SK-N-SH treated with all-trans-retinoic acid at 6 μM for 48 hours (cell line): ENCODE measurements at regions not wholly inside any gene's neighbourhood (a gene's known extent, or its start where the extent isn't known, plus 50 kb on each side); places are given as distances from the start of the nearest gene placed in this dataset.

Experiments
- ATAC-seq: fragments of 200-7000 bp; cut with Tn5 transposase; 3 replicates; pipeline ENCODE4 v1.9.1; 2020; ENCODE audit warnings: mild to moderate bottlenecking, moderate library complexity
- ARNTL ChIP-seq: fragments of 450-650 bp; formaldehyde crosslinking; IDR thresholded peaks from 2 replicates; pipeline ENCODE4 v1.5.0; 2020; ENCODE audit warnings: low read depth, mild to moderate bottlenecking, moderate library complexity, borderline replicate concordance
- BACH2 ChIP-seq: fragments of 250-450 bp; sonication (Bioruptor Pico); IDR thresholded peaks from 2 replicates; pipeline ENCODE4 v1.9.0; 2021; ENCODE audit warnings: mild to moderate bottlenecking, borderline replicate concordance
- CREB5 ChIP-seq: fragments of 250-450 bp; sonication (Bioruptor Pico); IDR thresholded peaks from 2 replicates; pipeline ENCODE4 v1.5.1; 2020; ENCODE audit warnings: low read depth, mild to moderate bottlenecking, moderate library complexity
- CSDC2 ChIP-seq: fragments of 250-450 bp; sonication (Bioruptor Pico); IDR thresholded peaks from 2 replicates; pipeline ENCODE4 v1.5.0; 2020; ENCODE audit warnings: mild to moderate bottlenecking, moderate library complexity
- ESRRG ChIP-seq: fragments of 250-450 bp; sonication (Bioruptor Pico); IDR thresholded peaks from 2 replicates; pipeline ENCODE4 v1.6.1; 2021; ENCODE audit warnings: mild to moderate bottlenecking
- GLIS3 ChIP-seq: fragments of 250-450 bp; sonication (Bioruptor Pico); IDR thresholded peaks from 2 replicates; pipeline ENCODE4 v1.5.0; 2020; ENCODE audit warnings: mild to moderate bottlenecking, moderate library complexity
- ISL1 ChIP-seq: fragments of 250-450 bp; sonication (Bioruptor Pico); IDR thresholded peaks from 2 replicates; pipeline ENCODE4 v2.1.2; 2022; ENCODE audit warnings: mild to moderate bottlenecking, moderate library complexity
- OSR1 ChIP-seq: fragments of 250-450 bp; sonication (Bioruptor Pico); IDR thresholded peaks from 2 replicates; pipeline ENCODE4 v1.8.0; 2022; ENCODE audit warnings: moderate library complexity, mild to moderate bottlenecking, inconsistent platforms
- PATZ1 ChIP-seq: fragments of 250-450 bp; sonication (Bioruptor Pico); IDR thresholded peaks from 2 replicates; pipeline ENCODE4 v1.8.0; 2020; ENCODE audit warnings: mild to moderate bottlenecking, moderate library complexity, borderline replicate concordance
- PPARA ChIP-seq: fragments of 250-450 bp; sonication (Bioruptor Pico); IDR thresholded peaks from 2 replicates; pipeline ENCODE4 v1.5.0; 2020; ENCODE audit warnings: mild to moderate bottlenecking, borderline replicate concordance
- RARB ChIP-seq: fragments of 250-450 bp; sonication (Bioruptor Pico); IDR thresholded peaks from 2 replicates; pipeline ENCODE4 v1.8.0; 2021; ENCODE audit warnings: mild to moderate bottlenecking, moderate library complexity
- SNAI2 ChIP-seq: fragments of 250-450 bp; sonication (Bioruptor Pico); IDR thresholded peaks from 2 replicates; pipeline ENCODE4 v1.5.0; 2020; ENCODE audit warnings: mild to moderate bottlenecking, moderate library complexity
- TCF4 ChIP-seq: fragments of 250-450 bp; sonication (Bioruptor Pico); IDR thresholded peaks from 2 replicates; pipeline ENCODE4 v1.8.0; 2021; ENCODE audit warnings: mild to moderate bottlenecking, moderate library complexity, borderline replicate concordance
- ZC3H10 ChIP-seq: fragments of 250-450 bp; sonication (Bioruptor Pico); IDR thresholded peaks from 2 replicates; pipeline ENCODE4 v1.5.1; 2021; ENCODE audit warnings: mild to moderate bottlenecking, moderate library complexity
- ZFP3 ChIP-seq: fragments of 250-450 bp; sonication (Bioruptor Pico); IDR thresholded peaks from 2 replicates; pipeline ENCODE4 v1.5.0; 2020; ENCODE audit warnings: mild to moderate bottlenecking, moderate library complexity
- ZFP30 ChIP-seq: fragments of 450-650 bp; formaldehyde crosslinking; IDR thresholded peaks from 2 replicates; pipeline ENCODE4 v1.5.0; 2022; ENCODE audit warnings: mild to moderate bottlenecking, moderate library complexity
- ZNF565 ChIP-seq: fragments of 450-650 bp; formaldehyde crosslinking; conservative IDR thresholded peaks from 2 replicates; pipeline ENCODE4 v1.5.0; 2020; ENCODE audit warnings: low read depth, mild to moderate bottlenecking, moderate library complexity
- ZNF70 ChIP-seq: fragments of 450-650 bp; formaldehyde crosslinking; IDR thresholded peaks from 2 replicates; pipeline ENCODE4 v1.5.0; 2020; ENCODE audit warnings: mild to moderate bottlenecking, moderate library complexity
- ZNF8 ChIP-seq: fragments of 450-650 bp; formaldehyde crosslinking; IDR thresholded peaks from 2 replicates; pipeline ENCODE4 v1.5.0; 2020; ENCODE audit warnings: mild to moderate bottlenecking, moderate library complexity
- TF ChIP-seq, protein P1 (sequence below): fragments of 250-450 bp; sonication (Bioruptor Pico); IDR thresholded peaks from 2 replicates; pipeline ENCODE4 v1.5.0; 2020; ENCODE audit warnings: mild to moderate bottlenecking, moderate library complexity
- TF ChIP-seq, protein P2 (sequence below): fragments of 250-450 bp; sonication (Bioruptor Pico); IDR thresholded peaks from 2 replicates; pipeline ENCODE4 v1.5.1; 2021; ENCODE audit warnings: mild to moderate bottlenecking, moderate library complexity
- TF ChIP-seq, protein P3 (sequence below): fragments of 250-450 bp; sonication (Bioruptor Pico); IDR thresholded peaks from 2 replicates; pipeline ENCODE4 v1.8.0; 2021; ENCODE audit warnings: low read depth, mild to moderate bottlenecking, moderate library complexity, borderline replicate concordance

DNA sequence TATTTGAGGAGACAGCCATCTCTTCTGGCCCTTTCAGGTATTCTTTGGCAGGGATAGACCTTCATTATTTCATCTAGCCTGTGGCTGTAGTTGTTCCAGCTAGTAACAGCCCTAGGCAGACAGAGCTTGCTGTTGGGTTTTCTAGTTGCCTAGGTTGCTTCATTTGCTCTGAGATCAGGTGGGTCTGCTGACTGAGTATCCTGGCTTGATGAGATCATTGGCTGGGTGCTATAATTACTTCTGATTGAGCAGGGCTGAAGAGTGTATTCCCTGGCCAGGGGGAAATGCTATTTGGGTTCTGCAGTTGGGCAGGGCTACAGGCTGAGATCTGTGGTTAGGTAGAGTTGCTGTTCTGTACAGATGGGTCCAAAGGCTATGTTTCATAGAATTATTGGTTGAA lies 456.1 kb downstream of the PSAT1 start:
- no peak for ATAC-seq
- no peak for TF ChIP-seq CSDC2
- TF ChIP-seq TCF4, result no peak
- TF ChIP-seq PATZ1 (CRISPR knock-in tag), result no peak
- TF ChIP-seq GLIS3 (CRISPR knock-in tag), result no peak
- TF ChIP-seq CREB5 (CRISPR knock-in tag), result no peak
- no peak for TF ChIP-seq ISL1
- TF ChIP-seq, protein P1, sequence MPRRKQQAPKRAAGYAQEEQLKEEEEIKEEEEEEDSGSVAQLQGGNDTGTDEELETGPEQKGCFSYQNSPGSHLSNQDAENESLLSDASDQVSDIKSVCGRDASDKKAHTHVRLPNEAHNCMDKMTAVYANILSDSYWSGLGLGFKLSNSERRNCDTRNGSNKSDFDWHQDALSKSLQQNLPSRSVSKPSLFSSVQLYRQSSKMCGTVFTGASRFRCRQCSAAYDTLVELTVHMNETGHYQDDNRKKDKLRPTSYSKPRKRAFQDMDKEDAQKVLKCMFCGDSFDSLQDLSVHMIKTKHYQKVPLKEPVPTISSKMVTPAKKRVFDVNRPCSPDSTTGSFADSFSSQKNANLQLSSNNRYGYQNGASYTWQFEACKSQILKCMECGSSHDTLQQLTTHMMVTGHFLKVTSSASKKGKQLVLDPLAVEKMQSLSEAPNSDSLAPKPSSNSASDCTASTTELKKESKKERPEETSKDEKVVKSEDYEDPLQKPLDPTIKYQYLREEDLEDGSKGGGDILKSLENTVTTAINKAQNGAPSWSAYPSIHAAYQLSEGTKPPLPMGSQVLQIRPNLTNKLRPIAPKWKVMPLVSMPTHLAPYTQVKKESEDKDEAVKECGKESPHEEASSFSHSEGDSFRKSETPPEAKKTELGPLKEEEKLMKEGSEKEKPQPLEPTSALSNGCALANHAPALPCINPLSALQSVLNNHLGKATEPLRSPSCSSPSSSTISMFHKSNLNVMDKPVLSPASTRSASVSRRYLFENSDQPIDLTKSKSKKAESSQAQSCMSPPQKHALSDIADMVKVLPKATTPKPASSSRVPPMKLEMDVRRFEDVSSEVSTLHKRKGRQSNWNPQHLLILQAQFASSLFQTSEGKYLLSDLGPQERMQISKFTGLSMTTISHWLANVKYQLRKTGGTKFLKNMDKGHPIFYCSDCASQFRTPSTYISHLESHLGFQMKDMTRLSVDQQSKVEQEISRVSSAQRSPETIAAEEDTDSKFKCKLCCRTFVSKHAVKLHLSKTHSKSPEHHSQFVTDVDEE (CRISPR knock-in tag), result no peak
- no peak for TF ChIP-seq ZNF565
- no peak for TF ChIP-seq ARNTL (CRISPR knock-in tag)
- no peak for TF ChIP-seq SNAI2 (CRISPR knock-in tag)
- TF ChIP-seq ZNF70 (CRISPR knock-in tag), result no peak
- TF ChIP-seq OSR1 (CRISPR knock-in tag), result no peak
- no peak for TF ChIP-seq RARB
- TF ChIP-seq ZNF8 (CRISPR knock-in tag), result no peak
- TF ChIP-seq ZC3H10 (CRISPR knock-in tag), result no peak
- TF ChIP-seq, protein P2, sequence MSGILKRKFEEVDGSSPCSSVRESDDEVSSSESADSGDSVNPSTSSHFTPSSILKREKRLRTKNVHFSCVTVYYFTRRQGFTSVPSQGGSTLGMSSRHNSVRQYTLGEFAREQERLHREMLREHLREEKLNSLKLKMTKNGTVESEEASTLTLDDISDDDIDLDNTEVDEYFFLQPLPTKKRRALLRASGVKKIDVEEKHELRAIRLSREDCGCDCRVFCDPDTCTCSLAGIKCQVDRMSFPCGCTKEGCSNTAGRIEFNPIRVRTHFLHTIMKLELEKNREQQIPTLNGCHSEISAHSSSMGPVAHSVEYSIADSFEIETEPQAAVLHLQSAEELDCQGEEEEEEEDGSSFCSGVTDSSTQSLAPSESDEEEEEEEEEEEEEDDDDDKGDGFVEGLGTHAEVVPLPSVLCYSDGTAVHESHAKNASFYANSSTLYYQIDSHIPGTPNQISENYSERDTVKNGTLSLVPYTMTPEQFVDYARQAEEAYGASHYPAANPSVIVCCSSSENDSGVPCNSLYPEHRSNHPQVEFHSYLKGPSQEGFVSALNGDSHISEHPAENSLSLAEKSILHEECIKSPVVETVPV (CRISPR knock-in tag), result no peak
- no peak for TF ChIP-seq ZFP3
- TF ChIP-seq ESRRG (CRISPR knock-in tag), result no peak
- TF ChIP-seq BACH2 (CRISPR knock-in tag), result no peak
- TF ChIP-seq ZFP30 (CRISPR knock-in tag), result no peak

- TF ChIP-seq, protein P3, sequence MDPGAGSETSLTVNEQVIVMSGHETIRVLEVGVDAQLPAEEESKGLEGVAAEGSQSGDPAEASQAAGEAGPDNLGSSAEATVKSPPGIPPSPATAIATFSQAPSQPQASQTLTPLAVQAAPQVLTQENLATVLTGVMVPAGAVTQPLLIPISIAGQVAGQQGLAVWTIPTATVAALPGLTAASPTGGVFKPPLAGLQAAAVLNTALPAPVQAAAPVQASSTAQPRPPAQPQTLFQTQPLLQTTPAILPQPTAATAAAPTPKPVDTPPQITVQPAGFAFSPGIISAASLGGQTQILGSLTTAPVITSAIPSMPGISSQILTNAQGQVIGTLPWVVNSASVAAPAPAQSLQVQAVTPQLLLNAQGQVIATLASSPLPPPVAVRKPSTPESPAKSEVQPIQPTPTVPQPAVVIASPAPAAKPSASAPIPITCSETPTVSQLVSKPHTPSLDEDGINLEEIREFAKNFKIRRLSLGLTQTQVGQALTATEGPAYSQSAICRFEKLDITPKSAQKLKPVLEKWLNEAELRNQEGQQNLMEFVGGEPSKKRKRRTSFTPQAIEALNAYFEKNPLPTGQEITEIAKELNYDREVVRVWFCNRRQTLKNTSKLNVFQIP (CRISPR knock-in tag), result no peak
- TF ChIP-seq, protein P2 (CRISPR knock-in tag), result no peak
- TF ChIP-seq ZFP30 (CRISPR knock-in tag) (no peak), PATZ1 (CRISPR knock-in tag) (no peak), ZFP3 (no peak), CREB5 (CRISPR knock-in tag) (no peak), PPARA (CRISPR knock-in tag) (no peak), ZNF8 (CRISPR knock-in tag) (no peak), SNAI2 (CRISPR knock-in tag) (no peak), GLIS3 (CRISPR knock-in tag) (no peak), OSR1 (CRISPR knock-in tag) (no peak), RARB (no peak), CSDC2 (no peak), ZNF565 (no peak), ZNF70 (CRISPR knock-in tag) (no peak), BACH2 (CRISPR knock-in tag) (no peak), ZC3H10 (CRISPR knock-in tag) (no peak), ISL1 (no peak), ARNTL (CRISPR knock-in tag) (no peak)
- ATAC-seq, result no peak
These were observed 460.0 kb downstream of the PSAT1 start for GRCh38 chr9:78756813-78757510.
